Endodermal cell (in vitro differentiated cells): ENCODE measurements at regions not wholly inside any gene's neighbourhood (a gene's known extent, or its start where the extent isn't known, plus 50 kb on each side); places are given as distances from the start of the nearest gene placed in this dataset.

Experiments used
- DNase-seq: peaks from one replicate; pipeline ENCODE4 v3.0.0-alpha.2; 2017
- H3K27ac ChIP-seq: 2 replicates; pipeline ENCODE4 v1.5.1; 2013; ENCODE audit warnings: mild to moderate bottlenecking, low read depth, low read length, moderate library complexity
- H3K27me3 ChIP-seq: 2 replicates; pipeline ENCODE4 v1.6.1; 2013; ENCODE audit warnings: mild to moderate bottlenecking, low read length, moderate library complexity; ENCODE audit not compliant: insufficient read depth, control insufficient read depth, poor library complexity, severe bottlenecking
- H3K36me3 ChIP-seq: 2 replicates; pipeline ENCODE4 v1.7.0; 2013; ENCODE audit warnings: mild to moderate bottlenecking, low read length, moderate library complexity; ENCODE audit not compliant: control insufficient read depth, insufficient read depth
- H3K4me1 ChIP-seq: one replicate; pipeline ENCODE4 v1.7.0; 2013; ENCODE audit warnings: low read length; ENCODE audit not compliant: control insufficient read depth, insufficient read depth
- H3K4me3 ChIP-seq: 2 replicates; pipeline ENCODE4 v1.5.1; 2013; ENCODE audit warnings: mild to moderate bottlenecking, low read length, moderate library complexity
- H3K9ac ChIP-seq: 2 replicates; pipeline ENCODE4 v1.6.1; 2013; ENCODE audit warnings: mild to moderate bottlenecking, low read length, moderate library complexity; ENCODE audit not compliant: poor library complexity, severe bottlenecking; ENCODE audit errors: extremely low read depth
- H3K9me3 ChIP-seq: 2 replicates; pipeline ENCODE4 v1.6.1; 2013; ENCODE audit warnings: mild to moderate bottlenecking, low read length, moderate library complexity; ENCODE audit not compliant: control insufficient read depth
- H3K27ac Mint-ChIP-seq: 2 replicates; pipeline ENCODE4 v1.8.0; 2020; ENCODE audit warnings: mixed read lengths
- H3K27me3 Mint-ChIP-seq: 2 replicates; pipeline ENCODE4 v1.8.0; 2021; ENCODE audit warnings: mild to moderate bottlenecking, mixed read lengths; ENCODE audit not compliant: insufficient read depth
- H3K36me3 Mint-ChIP-seq: 2 replicates; pipeline ENCODE4 v1.8.0; 2020; ENCODE audit warnings: low read depth, mixed read lengths
- H3K4me1 Mint-ChIP-seq: 2 replicates; pipeline ENCODE4 v1.8.0; 2020; ENCODE audit warnings: mixed read lengths
- H3K4me3 Mint-ChIP-seq: 2 replicates; pipeline ENCODE4 v1.8.0; 2020; ENCODE audit warnings: mild to moderate bottlenecking, moderate library complexity, mixed read lengths
- H3K9me3 Mint-ChIP-seq: 2 replicates; pipeline ENCODE4 v1.8.0; 2020; ENCODE audit warnings: mild to moderate bottlenecking, mixed read lengths
- WGBS, 2 experiments: methylation state at CpG; one replicate each; pipeline versions ENCODE4 v1.1.5 to v1.1.7; 2013; ENCODE audit warnings: missing lambda C conversion rate in 2 of 2, mixed read lengths in 1 of 2; ENCODE audit not compliant: insufficient coverage in 1 of 2, insufficient read length in 1 of 2; 5-methylcytosine and 5-hydroxymethylcytosine counted together
- TF ChIP-seq, protein P1 (sequence below): fragments of 200-600 bp; sonication (generic); conservative IDR thresholded peaks from 2 replicates; pipeline ENCODE4 v1.5.0; 2021; ENCODE audit warnings: antibody characterized with exemption, mild to moderate bottlenecking

DNA sequence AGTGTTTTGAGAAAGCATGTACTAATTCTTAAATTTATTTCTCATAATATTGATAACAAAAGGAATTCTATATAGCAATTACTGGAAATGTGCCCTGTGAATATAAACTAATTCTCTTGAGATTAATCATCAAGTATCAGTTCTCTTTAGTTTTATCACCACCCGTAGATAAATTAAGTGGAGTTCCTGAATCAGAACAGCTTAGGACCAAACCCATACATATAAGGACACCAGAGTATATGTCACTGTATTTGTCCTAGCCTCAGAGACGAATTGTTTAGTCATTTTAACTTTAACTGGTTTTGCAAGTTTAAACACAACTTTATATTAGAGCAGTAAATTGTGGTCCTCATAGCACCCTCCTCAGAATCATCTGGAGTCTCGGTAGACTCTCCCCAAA lies 572.0 kb downstream of the UTRN start:
- no peaks in the 10 kb centered on the region for H3K27me3 ChIP-seq
- H3K27ac ChIP-seq, result no peak overlapping the region
- H3K4me3 Mint-ChIP-seq, result no peak overlapping the region
- no peak for DNase-seq
- WGBS, 2 experiments, result 83 to 90% methylated on average over 1 to 3 of the region's 3 CpGs
- H3K27ac Mint-ChIP-seq, result no peak overlapping the region
- no peak overlapping the region for H3K9ac ChIP-seq
- no peaks in the 10 kb centered on the region for H3K4me1 Mint-ChIP-seq
- H3K9me3 ChIP-seq, result peaks cover 8% of the 10 kb centered on the region
- peaks cover 7% of the 10 kb centered on the region for H3K36me3 Mint-ChIP-seq
- H3K36me3 ChIP-seq, result peaks cover 10% of the 10 kb centered on the region
- no peaks in the 10 kb centered on the region for H3K4me1 ChIP-seq
- H3K9me3 Mint-ChIP-seq, result peaks cover 8% of the 10 kb centered on the region
- H3K27me3 Mint-ChIP-seq, result no peaks in the 10 kb centered on the region
- TF ChIP-seq, protein P1, sequence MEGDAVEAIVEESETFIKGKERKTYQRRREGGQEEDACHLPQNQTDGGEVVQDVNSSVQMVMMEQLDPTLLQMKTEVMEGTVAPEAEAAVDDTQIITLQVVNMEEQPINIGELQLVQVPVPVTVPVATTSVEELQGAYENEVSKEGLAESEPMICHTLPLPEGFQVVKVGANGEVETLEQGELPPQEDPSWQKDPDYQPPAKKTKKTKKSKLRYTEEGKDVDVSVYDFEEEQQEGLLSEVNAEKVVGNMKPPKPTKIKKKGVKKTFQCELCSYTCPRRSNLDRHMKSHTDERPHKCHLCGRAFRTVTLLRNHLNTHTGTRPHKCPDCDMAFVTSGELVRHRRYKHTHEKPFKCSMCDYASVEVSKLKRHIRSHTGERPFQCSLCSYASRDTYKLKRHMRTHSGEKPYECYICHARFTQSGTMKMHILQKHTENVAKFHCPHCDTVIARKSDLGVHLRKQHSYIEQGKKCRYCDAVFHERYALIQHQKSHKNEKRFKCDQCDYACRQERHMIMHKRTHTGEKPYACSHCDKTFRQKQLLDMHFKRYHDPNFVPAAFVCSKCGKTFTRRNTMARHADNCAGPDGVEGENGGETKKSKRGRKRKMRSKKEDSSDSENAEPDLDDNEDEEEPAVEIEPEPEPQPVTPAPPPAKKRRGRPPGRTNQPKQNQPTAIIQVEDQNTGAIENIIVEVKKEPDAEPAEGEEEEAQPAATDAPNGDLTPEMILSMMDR, result no peak
- no peak overlapping the region for H3K4me3 ChIP-seq

DNA sequence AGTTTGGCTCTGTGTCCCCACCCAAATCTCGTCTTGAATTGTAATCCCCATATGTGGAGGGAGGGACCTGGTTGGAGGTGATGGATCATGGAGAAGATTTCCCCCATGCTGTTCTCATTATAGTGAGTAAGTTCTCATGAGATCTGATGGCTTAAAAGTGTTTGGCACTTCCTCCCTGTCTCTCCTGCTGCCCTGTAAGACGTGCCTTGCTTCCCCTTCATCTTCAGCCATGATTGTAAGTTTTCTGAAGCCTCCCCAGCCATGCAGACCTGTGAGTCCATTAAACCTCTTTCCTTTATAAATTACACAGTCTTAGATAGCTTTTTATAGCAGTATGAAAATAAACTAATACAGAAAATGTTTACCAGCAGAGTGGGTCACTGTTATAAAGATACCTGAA lies 577.6 kb downstream of the UTRN start:
- 86% methylated on average over 2 of the region's 2 CpGs; no CpG with 5 or more reads in 1 of the 2 experiments for WGBS, 2 experiments
- no peaks in the 10 kb centered on the region for H3K36me3 ChIP-seq
- DNase-seq, result no peak

DNA sequence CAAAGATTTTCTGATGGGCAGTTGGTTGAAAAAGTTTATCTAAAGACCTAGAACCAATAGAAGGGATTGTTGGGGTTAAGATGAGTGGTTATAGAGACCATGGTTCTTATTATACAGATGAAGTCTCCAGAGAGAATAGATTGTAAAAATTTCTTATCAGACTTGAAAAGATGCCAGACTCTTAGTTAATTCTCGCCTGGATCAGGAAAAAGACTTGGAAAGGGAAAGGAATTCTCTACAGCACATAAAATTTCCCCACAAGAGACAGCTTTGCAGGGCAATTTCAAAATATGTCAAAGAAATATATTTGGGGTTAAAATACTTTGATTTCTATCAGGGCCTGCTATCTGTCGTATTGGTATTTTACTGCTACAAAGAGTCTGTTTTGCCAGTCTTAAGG lies 582.6 kb downstream of the UTRN start:
- H3K36me3 Mint-ChIP-seq, result peaks cover 4% of the 10 kb centered on the region
- no peak overlapping the region for H3K27ac Mint-ChIP-seq

More for the DNA sequence above, 577.6 kb downstream of the UTRN start:
- Histone ChIP-seq H3K27me3 (no peaks in the 10 kb centered on the region), H3K27ac (no peak overlapping the region), H3K9me3 (peaks cover 36% of the 10 kb centered on the region), H3K4me3 (no peak overlapping the region), H3K4me1 (no peaks in the 10 kb centered on the region), H3K9ac (no peak overlapping the region)
- H3K36me3 Mint-ChIP-seq, result peaks cover 2% of the 10 kb centered on the region
- no peak overlapping the region for H3K27ac Mint-ChIP-seq
- peaks cover 42% of the 10 kb centered on the region for H3K9me3 Mint-ChIP-seq
- TF ChIP-seq, protein P1, result no peak
- no peaks in the 10 kb centered on the region for H3K27me3 Mint-ChIP-seq
- no peak overlapping the region for H3K4me3 Mint-ChIP-seq
- no peaks in the 10 kb centered on the region for H3K4me1 Mint-ChIP-seq

More for the DNA sequence above, 582.6 kb downstream of the UTRN start:
- Mint-ChIP-seq H3K4me3 (no peak overlapping the region), H3K4me1 (peaks cover 3% of the 10 kb centered on the region), H3K27me3 (no peaks in the 10 kb centered on the region), H3K9me3 (peaks cover 35% of the 10 kb centered on the region)
- Histone ChIP-seq H3K27ac (no peak overlapping the region), H3K4me3 (no peak overlapping the region), H3K9me3 (peaks cover 57% of the 10 kb centered on the region), H3K27me3 (no peaks in the 10 kb centered on the region), H3K36me3 (no peaks in the 10 kb centered on the region), H3K4me1 (no peaks in the 10 kb centered on the region), H3K9ac (no peak overlapping the region)
- 90 to 92% methylated on average over 2 of the region's 2 CpGs for WGBS, 2 experiments
- TF ChIP-seq, protein P1, result no peak
- no peak for DNase-seq
